HUES48 (cell line): ENCODE measurements at regions not wholly inside any gene's neighbourhood (a gene's known extent, or its start where the extent isn't known, plus 50 kb on each side); places are given as distances from the start of the nearest gene placed in this dataset.

Experiments used
- H3K27ac ChIP-seq: one replicate; pipeline ENCODE4 v1.7.0; 2013; ENCODE audit warnings: low read depth, low read length, inconsistent platforms
- H3K27me3 ChIP-seq: 2 replicates; pipeline ENCODE4 v1.6.1; 2013; ENCODE audit warnings: mild to moderate bottlenecking, low read length; ENCODE audit not compliant: control insufficient read depth, insufficient read depth
- H3K36me3 ChIP-seq: 2 replicates; pipeline ENCODE4 v1.6.1; 2013; ENCODE audit warnings: low read length; ENCODE audit not compliant: control insufficient read depth, insufficient read depth
- H3K4me1 ChIP-seq: 2 replicates; pipeline ENCODE4 v1.6.1; 2013; ENCODE audit warnings: mild to moderate bottlenecking, low read length; ENCODE audit not compliant: control insufficient read depth, insufficient read depth
- H3K4me3 ChIP-seq: 2 replicates; pipeline ENCODE4 v1.5.1; 2013; ENCODE audit warnings: mild to moderate bottlenecking, low read depth, low read length
- H3K9ac ChIP-seq: 2 replicates; pipeline ENCODE4 v1.6.1; 2013; ENCODE audit warnings: mild to moderate bottlenecking, low read depth, low read length, moderate library complexity
- H3K9me3 ChIP-seq: 2 replicates; pipeline ENCODE4 v1.6.1; 2013; ENCODE audit warnings: low read length; ENCODE audit not compliant: control insufficient read depth, insufficient read depth

DNA sequence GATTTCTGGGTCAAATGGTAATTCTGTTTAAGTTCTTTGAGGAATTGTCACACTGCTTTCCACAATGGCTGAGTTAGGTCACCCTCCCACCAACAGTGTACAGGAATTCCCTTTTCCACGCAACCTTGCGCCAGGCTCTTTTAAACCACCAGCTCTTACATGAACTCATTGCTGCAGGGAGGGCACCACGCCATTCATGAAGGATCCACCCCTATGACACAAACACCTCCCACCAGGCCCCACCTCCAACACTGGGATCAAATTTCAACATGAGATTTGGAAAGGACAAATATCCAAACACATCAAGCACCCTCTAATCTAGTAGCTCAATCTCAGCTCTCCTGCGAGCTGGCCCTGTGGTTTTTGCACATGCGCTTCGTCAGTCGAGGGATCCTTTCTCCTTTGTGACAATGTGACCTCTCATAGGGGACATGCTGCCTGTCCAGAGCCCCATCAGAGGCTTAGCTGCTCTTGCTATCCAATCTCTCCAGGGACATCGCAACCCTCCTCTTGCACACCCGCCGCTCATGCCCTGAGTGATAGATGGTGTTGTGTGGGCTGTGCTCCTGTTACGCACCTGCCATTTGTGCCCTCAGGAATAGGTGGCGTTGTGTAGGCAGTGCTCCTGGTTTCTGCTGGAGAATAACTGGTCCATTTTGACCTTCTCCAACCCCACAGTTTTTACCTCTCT is 328.0 kb downstream of the UQCRFS1 start:
- H3K4me3 ChIP-seq: no peak overlapping the region
- H3K27me3 ChIP-seq: no peaks in the 10 kb centered on the region
- H3K4me1 ChIP-seq: peaks cover 54% of the 10 kb centered on the region
- H3K9me3 ChIP-seq: no peaks in the 10 kb centered on the region
- no peaks in the 10 kb centered on the region for H3K36me3 ChIP-seq
- no peak overlapping the region for H3K9ac ChIP-seq
- H3K27ac ChIP-seq: no peak overlapping the region

- Histone ChIP-seq H3K4me1 (peaks cover 59% of the 10 kb centered on the region), H3K9ac (no peak overlapping the region)
These were observed 329.7 kb downstream of the UQCRFS1 start for GRCh38 chr19:28883241-28883693.

DNA sequence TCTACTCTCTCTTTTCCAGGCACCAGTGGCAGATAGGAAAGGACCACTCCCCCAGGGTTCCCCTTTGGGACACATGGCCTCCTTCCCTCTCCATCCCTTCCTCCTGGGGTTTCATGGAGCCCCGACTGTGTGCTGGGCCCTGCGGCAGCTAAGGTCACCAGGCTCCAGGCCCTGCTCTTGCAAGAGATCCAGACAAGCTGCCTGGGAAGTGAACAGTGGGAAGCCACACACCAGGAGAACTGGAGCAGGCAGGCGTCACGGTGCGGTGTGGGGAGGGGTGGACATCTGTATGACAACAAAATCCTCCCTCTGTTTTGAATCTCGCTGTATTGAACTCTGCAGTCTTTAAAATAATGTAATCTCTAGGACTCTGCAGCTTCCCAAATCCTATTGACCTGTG is 330.1 kb downstream of the UQCRFS1 start:
- Histone ChIP-seq H3K9me3 (no peaks in the 10 kb centered on the region), H3K36me3 (no peaks in the 10 kb centered on the region), H3K4me3 (no peak overlapping the region), H3K4me1 (peaks cover 59% of the 10 kb centered on the region), H3K27ac (peak overlapping the region; percentile 72), H3K9ac (no peak overlapping the region), H3K27me3 (no peaks in the 10 kb centered on the region)

More at GRCh38 chr19:28883241-28883693, 329.7 kb downstream of the UQCRFS1 start:
- H3K9me3 ChIP-seq: no peaks in the 10 kb centered on the region
- no peaks in the 10 kb centered on the region for H3K36me3 ChIP-seq
- H3K4me3 ChIP-seq: no peak overlapping the region
- H3K27me3 ChIP-seq: no peaks in the 10 kb centered on the region
- H3K27ac ChIP-seq: peak overlapping the region; percentile 72

DNA sequence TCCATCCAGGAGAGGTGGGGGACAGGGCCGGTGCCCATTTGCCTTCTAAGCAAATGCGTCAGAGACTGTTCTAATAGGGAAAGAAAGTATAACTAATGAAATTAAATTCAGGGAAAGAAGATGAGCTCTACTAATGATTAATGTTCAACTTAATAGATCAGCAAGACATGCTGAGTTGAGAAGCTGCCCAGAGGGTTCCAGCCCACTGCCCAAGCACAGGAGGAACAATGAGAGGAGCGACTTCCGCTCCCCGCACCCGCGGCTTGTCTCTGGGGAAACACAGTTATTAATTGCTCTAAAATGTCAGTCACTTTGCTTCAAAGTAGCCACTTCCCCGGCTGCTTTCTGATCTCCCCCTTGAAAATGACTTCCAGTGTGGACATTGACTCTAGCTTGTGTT is 331.3 kb downstream of the UQCRFS1 start:
- Histone ChIP-seq H3K4me3 (no peak overlapping the region), H3K4me1 (peaks cover 54% of the 10 kb centered on the region), H3K27me3 (no peaks in the 10 kb centered on the region), H3K36me3 (no peaks in the 10 kb centered on the region), H3K9me3 (no peaks in the 10 kb centered on the region), H3K27ac (peak overlapping the region; percentile 64), H3K9ac (peak overlapping the region; percentile 3; the same call in 1 of the 2 replicates)

GRCh38 chr19:28880735-28881401 is 332.1 kb downstream of the UQCRFS1 start:
- Histone ChIP-seq H3K4me3 (no peak overlapping the region), H3K9me3 (no peaks in the 10 kb centered on the region), H3K9ac (peak overlapping the region; percentile 3; the same call in 1 of the 2 replicates), H3K27me3 (no peaks in the 10 kb centered on the region), H3K4me1 (peaks cover 48% of the 10 kb centered on the region), H3K36me3 (no peaks in the 10 kb centered on the region), H3K27ac (peak overlapping the region; percentile 76)

DNA sequence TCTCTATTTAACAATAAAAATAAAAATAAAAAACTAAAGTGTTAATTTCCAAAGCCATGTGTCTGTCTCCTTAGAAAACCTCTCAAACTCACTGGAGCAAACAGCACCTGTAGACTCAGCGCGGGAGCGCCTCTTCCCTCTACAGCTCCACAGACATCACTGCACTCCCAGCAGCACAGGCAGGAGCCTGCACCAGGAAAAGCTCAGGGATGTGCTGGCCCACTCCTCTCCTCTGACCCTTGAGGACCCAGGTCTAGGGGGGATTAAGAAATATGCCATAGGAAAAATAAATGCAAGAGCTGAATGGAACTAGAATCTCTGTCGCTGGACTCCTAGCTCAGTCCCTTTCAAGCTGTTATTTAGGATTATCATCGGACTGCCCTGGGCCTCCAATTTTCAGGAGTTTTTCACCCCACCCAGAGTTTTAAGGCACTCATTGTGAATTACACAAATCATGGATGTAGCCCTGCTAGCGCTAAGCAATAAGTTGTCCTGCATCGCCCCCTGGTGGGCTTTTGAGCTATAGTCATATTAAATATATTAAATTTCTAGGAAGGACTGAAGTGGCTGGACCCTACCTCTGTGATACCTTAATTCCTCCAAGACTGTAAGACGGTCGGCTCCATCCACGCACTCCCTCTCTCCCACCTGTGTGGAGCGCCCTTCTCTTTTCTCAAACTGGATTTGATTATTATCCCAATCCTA is 333.9 kb downstream of the UQCRFS1 start:
- Histone ChIP-seq H3K4me1 (peaks cover 41% of the 10 kb centered on the region), H3K9me3 (no peaks in the 10 kb centered on the region), H3K9ac (no peak overlapping the region), H3K27me3 (no peaks in the 10 kb centered on the region), H3K4me3 (no peak overlapping the region), H3K27ac (no peak overlapping the region), H3K36me3 (no peaks in the 10 kb centered on the region)

- H3K9me3 ChIP-seq: no peaks in the 10 kb centered on the region
- no peaks in the 10 kb centered on the region for H3K36me3 ChIP-seq
- no peaks in the 10 kb centered on the region for H3K27me3 ChIP-seq
- H3K27ac ChIP-seq: no peak overlapping the region
- no peak overlapping the region for H3K9ac ChIP-seq
- H3K4me3 ChIP-seq: no peak overlapping the region
- peaks cover 21% of the 10 kb centered on the region for H3K4me1 ChIP-seq
These were observed 336.3 kb downstream of the UQCRFS1 start for GRCh38 chr19:28876609-28877123.

- no peaks in the 10 kb centered on the region for H3K27me3 ChIP-seq
- no peak overlapping the region for H3K27ac ChIP-seq
- no peaks in the 10 kb centered on the region for H3K9me3 ChIP-seq
- no peak overlapping the region for H3K4me3 ChIP-seq
- peaks cover 3% of the 10 kb centered on the region; the same call in 1 of the 2 replicates for H3K4me1 ChIP-seq
- H3K36me3 ChIP-seq: no peaks in the 10 kb centered on the region
- H3K9ac ChIP-seq: no peak overlapping the region
These were observed 338.2 kb downstream of the UQCRFS1 start for GRCh38 chr19:28874742-28875141.

- Histone ChIP-seq H3K27ac (no peak overlapping the region), H3K27me3 (no peaks in the 10 kb centered on the region), H3K9ac (no peak overlapping the region), H3K4me1 (no peaks in the 10 kb centered on the region), H3K9me3 (no peaks in the 10 kb centered on the region), H3K4me3 (no peak overlapping the region), H3K36me3 (no peaks in the 10 kb centered on the region)
These were observed 339.6 kb downstream of the UQCRFS1 start for GRCh38 chr19:28873301-28873700.

DNA sequence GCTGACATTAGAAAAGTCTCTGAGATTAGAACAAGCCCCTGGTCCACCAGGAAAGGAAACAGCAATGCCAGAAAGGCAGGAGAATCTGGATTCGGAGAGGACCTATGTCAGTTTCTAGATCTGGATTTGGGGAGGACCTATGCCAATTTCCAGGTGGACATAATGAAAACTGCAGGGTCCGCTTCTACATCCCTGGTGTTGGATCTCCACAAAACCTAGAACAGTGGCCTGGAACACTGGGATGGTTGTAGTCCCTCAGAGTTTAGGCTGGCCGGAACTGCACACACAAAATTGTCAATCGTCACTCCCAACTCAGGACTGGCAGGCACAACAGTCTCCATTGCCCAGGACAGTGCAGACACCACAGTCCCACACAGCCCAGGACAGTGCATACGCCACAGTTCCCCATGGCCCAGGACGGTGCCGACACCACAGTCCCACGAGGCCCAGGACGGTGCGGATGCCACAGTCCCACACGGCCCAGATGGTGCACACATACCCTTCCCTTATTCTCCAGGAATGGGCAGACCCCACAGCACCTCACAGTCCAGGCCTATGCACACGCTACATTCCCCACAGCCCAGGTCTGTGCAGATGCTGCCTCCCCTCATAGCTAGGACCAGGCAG is 341.7 kb downstream of the UQCRFS1 start:
- no peak overlapping the region for H3K9ac ChIP-seq
- H3K9me3 ChIP-seq: no peaks in the 10 kb centered on the region
- no peak overlapping the region for H3K4me3 ChIP-seq
- no peaks in the 10 kb centered on the region for H3K36me3 ChIP-seq
- no peak overlapping the region for H3K27ac ChIP-seq
- H3K27me3 ChIP-seq: no peaks in the 10 kb centered on the region
- H3K4me1 ChIP-seq: no peaks in the 10 kb centered on the region
